Nephron progenitor cell (in vitro differentiated cells): ENCODE measurements at regions not wholly inside any gene's neighbourhood (a gene's known extent, or its start where the extent isn't known, plus 50 kb on each side); places are given as distances from the start of the nearest gene placed in this dataset.
"Not testable (repeated sequence)": the region's sequence is repeated elsewhere in the genome, so short reads cannot be mapped to it uniquely, and the experiment has no call there.

Experiments used
- DNase-seq: peaks from one replicate; pipeline ENCODE4 v3.0.0; 2021
- H3K27ac Mint-ChIP-seq: 2 replicates; pipeline ENCODE4 v1.8.0; 2021; ENCODE audit warnings: mild to moderate bottlenecking, moderate library complexity, mixed read lengths
- H3K27me3 Mint-ChIP-seq: 2 replicates; pipeline ENCODE4 v1.8.0; 2021; ENCODE audit warnings: mild to moderate bottlenecking, low read depth, mixed read lengths; ENCODE audit not compliant: poor library complexity
- H3K36me3 Mint-ChIP-seq: 2 replicates; pipeline ENCODE4 v1.8.0; 2021; ENCODE audit warnings: low read depth, mixed read lengths
- H3K4me1 Mint-ChIP-seq: 2 replicates; pipeline ENCODE4 v1.8.0; 2021; ENCODE audit warnings: mixed read lengths
- H3K4me3 Mint-ChIP-seq: 2 replicates; pipeline ENCODE4 v1.8.0; 2021; ENCODE audit warnings: mild to moderate bottlenecking, moderate library complexity, mixed read lengths
- H3K9me3 Mint-ChIP-seq: 2 replicates; pipeline ENCODE4 v1.8.0; 2021; ENCODE audit warnings: mild to moderate bottlenecking, moderate library complexity, mixed read lengths
- CTCF ChIP-seq: fragments of 200-600 bp; sonication (generic); IDR thresholded peaks from 2 replicates; pipeline ENCODE4 v1.5.0; 2021; ENCODE audit warnings: antibody characterized with exemption

- H3K27ac Mint-ChIP-seq: no peak overlapping the region
Observed at GRCh38 chr13:46473806-46474205, 79.2 kb upstream of the LRCH1 start.

GRCh38 chr13:46472384-46472783, 80.6 kb upstream of the LRCH1 start:
- Mint-ChIP-seq H3K27ac (no peak overlapping the region), H3K9me3 (peaks cover 6% of the 10 kb centered on the region), H3K27me3 (no peaks in the 10 kb centered on the region), H3K4me1 (peaks cover 19% of the 10 kb centered on the region), H3K4me3 (no peak overlapping the region), H3K36me3 (no peaks in the 10 kb centered on the region)
- DNase-seq: no peak
- TF ChIP-seq CTCF: no peak

More at GRCh38 chr13:46473806-46474205, 79.2 kb upstream of the LRCH1 start:
- H3K4me3 Mint-ChIP-seq: no peak overlapping the region
- H3K4me1 Mint-ChIP-seq: peaks cover 8% of the 10 kb centered on the region
- H3K27me3 Mint-ChIP-seq: no peaks in the 10 kb centered on the region
- H3K9me3 Mint-ChIP-seq: peaks cover 6% of the 10 kb centered on the region
- TF ChIP-seq CTCF: no peak
- no peak for DNase-seq
- no peaks in the 10 kb centered on the region for H3K36me3 Mint-ChIP-seq

- not testable (repeated sequence) for H3K4me3 Mint-ChIP-seq, H3K9me3 Mint-ChIP-seq, DNase-seq, H3K27me3 Mint-ChIP-seq, H3K36me3 Mint-ChIP-seq
- peak overlapping the region; percentile 59 for H3K27ac Mint-ChIP-seq
- H3K4me1 Mint-ChIP-seq: peaks cover 11% of the 10 kb centered on the region
Observed at GRCh38 chr13:46469699-46470098, 82.6 kb upstream of the RUBCNL start.

GRCh38 chr13:46468570-46469463, 81.8 kb upstream of the RUBCNL start:
- no peak for TF ChIP-seq CTCF
- no peak for DNase-seq
- H3K9me3 Mint-ChIP-seq: no peaks in the 10 kb centered on the region
- no peak overlapping the region for H3K4me3 Mint-ChIP-seq
- H3K27ac Mint-ChIP-seq: no peak overlapping the region
- H3K36me3 Mint-ChIP-seq: no peaks in the 10 kb centered on the region
- H3K4me1 Mint-ChIP-seq: peaks cover 11% of the 10 kb centered on the region
- H3K27me3 Mint-ChIP-seq: no peaks in the 10 kb centered on the region

- H3K36me3 Mint-ChIP-seq, H3K27me3 Mint-ChIP-seq, DNase-seq, H3K9me3 Mint-ChIP-seq, H3K4me3 Mint-ChIP-seq: not testable (repeated sequence)
- Mint-ChIP-seq H3K27ac (peak overlapping the region; percentile 45), H3K4me1 (peaks cover 11% of the 10 kb centered on the region)
Observed at GRCh38 chr13:46467694-46468093, 80.6 kb upstream of the RUBCNL start.

- H3K4me3 Mint-ChIP-seq, H3K9me3 Mint-ChIP-seq, DNase-seq, H3K36me3 Mint-ChIP-seq, H3K27me3 Mint-ChIP-seq: not testable (repeated sequence)
- Mint-ChIP-seq H3K4me1 (peaks cover 11% of the 10 kb centered on the region), H3K27ac (peak overlapping the region; percentile 19)
Observed at GRCh38 chr13:46466074-46466473, 79.0 kb upstream of the RUBCNL start.

GRCh38 chr13:46463719-46464118, 76.7 kb upstream of the RUBCNL start:
- Mint-ChIP-seq H3K4me1 (peaks cover 11% of the 10 kb centered on the region), H3K36me3 (no peaks in the 10 kb centered on the region), H3K9me3 (no peaks in the 10 kb centered on the region), H3K4me3 (no peak overlapping the region), H3K27me3 (no peaks in the 10 kb centered on the region), H3K27ac (no peak overlapping the region)
- no peak for DNase-seq
- no peak for TF ChIP-seq CTCF

- H3K9me3 Mint-ChIP-seq, H3K36me3 Mint-ChIP-seq, H3K27ac Mint-ChIP-seq, H3K27me3 Mint-ChIP-seq, H3K4me3 Mint-ChIP-seq, H3K4me1 Mint-ChIP-seq, DNase-seq: not testable (repeated sequence)
Observed at GRCh38 chr13:46460223-46460622, 73.2 kb upstream of the RUBCNL start.

GRCh38 chr13:46457255-46457654, 70.2 kb upstream of the RUBCNL start:
- not testable (repeated sequence) for DNase-seq, H3K4me1 Mint-ChIP-seq, H3K9me3 Mint-ChIP-seq, H3K36me3 Mint-ChIP-seq, H3K27me3 Mint-ChIP-seq, H3K27ac Mint-ChIP-seq, H3K4me3 Mint-ChIP-seq

GRCh38 chr13:46455924-46456323, 68.9 kb upstream of the RUBCNL start:
- not testable (repeated sequence) for H3K27ac Mint-ChIP-seq, H3K4me1 Mint-ChIP-seq, H3K36me3 Mint-ChIP-seq, H3K9me3 Mint-ChIP-seq, H3K4me3 Mint-ChIP-seq, DNase-seq, H3K27me3 Mint-ChIP-seq

- not testable (repeated sequence) for H3K9me3 Mint-ChIP-seq, H3K27ac Mint-ChIP-seq, DNase-seq, H3K4me1 Mint-ChIP-seq, H3K4me3 Mint-ChIP-seq, H3K36me3 Mint-ChIP-seq, H3K27me3 Mint-ChIP-seq
Observed at GRCh38 chr13:46451145-46451544, 64.1 kb upstream of the RUBCNL start.
